Adrenal gland (tissue), 9 donors: ENCODE measurements at regions not wholly inside any gene's neighbourhood (a gene's known extent, or its start where the extent isn't known, plus 50 kb on each side); places are given as distances from the start of the nearest gene placed in this dataset.

Experiments
- DNase-seq, 7 donors: peaks; one replicate each; pipeline ENCODE4 v3.0.0-alpha.2; 2019 to 2020
- H3K27ac ChIP-seq, 5 donors: fragments of 200-600 bp; sonication (generic) in 4 of 5; 1 replicate in 3 of 5; 2 replicates in 2 of 5; pipeline versions ENCODE4 v1.5.1 to v1.8.0; 2016 to 2020; ENCODE audit warnings: mild to moderate bottlenecking in 1 of 5
- H3K27me3 ChIP-seq: fragments of 200-600 bp; 2 replicates; pipeline ENCODE4 v1.8.0; 2021
- H3K36me3 ChIP-seq, 2 donors: fragments of 200-600 bp; replicated peaks in 1 of 2; 1 replicate in 1 of 2; 2 replicates in 1 of 2; pipeline versions ENCODE4 v1.5.1 to v1.8.0; 2018 to 2022
- H3K4me1 ChIP-seq, 2 donors: fragments of 200-600 bp; replicated peaks in 1 of 2; 1 replicate in 1 of 2; 2 replicates in 1 of 2; pipeline versions ENCODE4 v1.5.1 to v1.8.0; 2018 to 2021
- H3K4me3 ChIP-seq, 4 donors: fragments of 200-600 bp; sonication (generic) in 3 of 4; one replicate each; pipeline ENCODE4 v1.5.1; 2016 to 2018
- H3K9me3 ChIP-seq, 3 donors: fragments of 200-600 bp; sonication (generic) in 1 of 3; replicated peaks in 1 of 3; 1 replicate in 2 of 3; 2 replicates in 1 of 3; pipeline versions ENCODE4 v1.5.1 to v1.8.0; 2016 to 2021
- POLR2A ChIP-seq, 2 donors: fragments of 450-650 bp; IDR thresholded peaks; one replicate each; pipeline ENCODE4 v1.6.1; 2017; ENCODE audit warnings: antibody characterized with exemption in 2 of 2, mild to moderate bottlenecking in 2 of 2, moderate library complexity in 1 of 2
- WGBS, 4 donors: extraction: QIAGEN DNeasy Blood & Tissue Kit in 2 of 4; methylation state at CpG; one replicate each; pipeline versions ENCODE4 v1.1.5 to v1.1.7; 2013 to 2017; 5-methylcytosine and 5-hydroxymethylcytosine counted together
- intact Hi-C, 2 donors: fragments of 100-400 bp; cut with DNase I; formaldehyde crosslinking; loops; one replicate each; pipeline versions ENCODE4 v1.14.1 to v1.15.0; 2022 to 2023
- TF ChIP-seq, protein P1 (sequence below), 6 experiments: fragments of 450-650 bp in 4 of 6; fragments of 200-600 bp in 2 of 6; sonication (generic) in 1 of 6; IDR thresholded peaks; 1 replicate in 5 of 6; 2 replicates in 1 of 6; pipeline versions ENCODE4 v1.5.1 to v1.8.0; 2016 to 2021; ENCODE audit warnings: antibody characterized with exemption in 6 of 6, mild to moderate bottlenecking in 2 of 6, moderate library complexity in 1 of 6
- donor health status: healthy with polysubstance abuse.
- donor health status: Bipolar disorder and iron deficiency.
- donor health status: DM: yes; HTN: yes; CAD: no.
- donor health status: DM: no; HTN: no; CAD: no.
- donor health status: DM: no; HTN: no; CAD: no.

DNA sequence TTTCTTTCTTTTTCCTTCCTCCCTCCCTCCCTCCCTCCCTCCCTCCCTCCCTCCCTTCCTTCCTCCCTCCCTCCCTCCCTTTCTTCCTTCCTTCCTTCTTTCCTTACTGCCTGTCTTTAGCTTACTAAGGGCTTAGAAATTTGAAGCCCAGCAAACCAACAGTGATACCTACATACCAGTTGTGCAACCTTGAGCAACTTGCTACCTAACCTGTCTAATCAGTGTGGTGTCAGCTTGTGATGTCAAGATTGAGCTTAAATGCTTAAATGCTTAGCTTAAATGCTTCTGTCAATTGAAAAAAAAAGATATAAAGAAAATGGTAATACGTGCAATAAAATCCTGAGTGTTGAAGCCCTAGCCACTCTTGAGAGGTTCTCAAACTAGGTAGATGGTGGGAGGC lies 728.6 kb downstream of the TRIML1 start:
- 0 to 73% (median 0%) methylated on average over 1 of the region's 1 CpG; no CpG with 5 or more reads in 1 of the 4 donors for WGBS, 4 donors
- Histone ChIP-seq H3K27ac (no peak overlapping the region), H3K27me3 (no peaks in the 10 kb centered on the region), H3K36me3 (no peaks in the 10 kb centered on the region), H3K4me1 (no peaks in the 10 kb centered on the region), H3K4me3 (no peak overlapping the region), H3K9me3 (no peaks in the 10 kb centered on the region)
- intact Hi-C loops = no loop called here
- DNase-seq = no peak
- TF ChIP-seq, protein P1, sequence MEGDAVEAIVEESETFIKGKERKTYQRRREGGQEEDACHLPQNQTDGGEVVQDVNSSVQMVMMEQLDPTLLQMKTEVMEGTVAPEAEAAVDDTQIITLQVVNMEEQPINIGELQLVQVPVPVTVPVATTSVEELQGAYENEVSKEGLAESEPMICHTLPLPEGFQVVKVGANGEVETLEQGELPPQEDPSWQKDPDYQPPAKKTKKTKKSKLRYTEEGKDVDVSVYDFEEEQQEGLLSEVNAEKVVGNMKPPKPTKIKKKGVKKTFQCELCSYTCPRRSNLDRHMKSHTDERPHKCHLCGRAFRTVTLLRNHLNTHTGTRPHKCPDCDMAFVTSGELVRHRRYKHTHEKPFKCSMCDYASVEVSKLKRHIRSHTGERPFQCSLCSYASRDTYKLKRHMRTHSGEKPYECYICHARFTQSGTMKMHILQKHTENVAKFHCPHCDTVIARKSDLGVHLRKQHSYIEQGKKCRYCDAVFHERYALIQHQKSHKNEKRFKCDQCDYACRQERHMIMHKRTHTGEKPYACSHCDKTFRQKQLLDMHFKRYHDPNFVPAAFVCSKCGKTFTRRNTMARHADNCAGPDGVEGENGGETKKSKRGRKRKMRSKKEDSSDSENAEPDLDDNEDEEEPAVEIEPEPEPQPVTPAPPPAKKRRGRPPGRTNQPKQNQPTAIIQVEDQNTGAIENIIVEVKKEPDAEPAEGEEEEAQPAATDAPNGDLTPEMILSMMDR (IDR thresholded peaks at IDR 0.05) = no peak
- TF ChIP-seq POLR2A (IDR thresholded peaks at IDR 0.05) = no peak

- intact Hi-C loops = no loop called here
- Histone ChIP-seq H3K9me3 (no peaks in the 10 kb centered on the region), H3K4me1 (no peaks in the 10 kb centered on the region), H3K27ac (no peak overlapping the region), H3K4me3 (no peak overlapping the region), H3K36me3 (no peaks in the 10 kb centered on the region), H3K27me3 (no peaks in the 10 kb centered on the region)
- DNase-seq = no peak
- TF ChIP-seq POLR2A (IDR thresholded peaks at IDR 0.05) = no peak
- TF ChIP-seq, protein P1 (IDR thresholded peaks at IDR 0.05) = no peak
- WGBS, 4 donors = 67 to 70% (median 68%) methylated on average over 8 of the region's 8 CpGs
Observed at GRCh38 chr4:188869581-188869980, 730.3 kb downstream of the TRIML1 start.

DNA sequence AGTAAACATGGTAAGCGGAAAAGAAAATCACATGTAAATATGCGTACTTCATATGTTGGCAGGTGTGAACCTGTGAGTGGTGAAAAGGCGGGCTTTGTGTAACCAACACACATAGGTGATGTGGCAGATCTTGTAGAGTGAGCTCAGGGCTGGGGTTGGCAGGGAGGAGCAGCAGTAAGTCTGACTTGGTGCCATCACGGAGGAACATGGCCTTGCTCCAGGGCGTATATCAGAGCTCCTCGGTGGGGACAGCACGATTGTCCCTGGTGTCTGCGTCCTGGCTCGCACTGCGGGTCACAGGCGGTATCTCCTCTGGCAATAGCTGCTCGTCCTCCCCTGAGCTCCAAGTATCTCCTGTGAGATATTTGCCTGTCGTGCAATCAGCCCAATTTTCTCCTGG lies 733.6 kb downstream of the TRIML1 start:
- WGBS, 4 donors = 70 to 85% (median 82%) methylated on average over 13 of the region's 13 CpGs
- Histone ChIP-seq H3K9me3 (no peaks in the 10 kb centered on the region), H3K4me3 (no peak overlapping the region), H3K4me1 (no peaks in the 10 kb centered on the region), H3K36me3 (no peaks in the 10 kb centered on the region), H3K27ac (no peak overlapping the region), H3K27me3 (no peaks in the 10 kb centered on the region)
- no peak for TF ChIP-seq POLR2A (IDR thresholded peaks at IDR 0.05)
- TF ChIP-seq, protein P1 (IDR thresholded peaks at IDR 0.05) = no peak
- intact Hi-C loops = no loop called here
- no peak for DNase-seq

GRCh38 chr4:188876881-188877280 lies 737.6 kb downstream of the TRIML1 start:
- no peak overlapping the region for H3K4me3 ChIP-seq
- no peaks in the 10 kb centered on the region for H3K27me3 ChIP-seq
- H3K36me3 ChIP-seq = no peaks in the 10 kb centered on the region
- no peaks in the 10 kb centered on the region for H3K4me1 ChIP-seq
- WGBS, 4 donors = 60 to 79% (median 72%) methylated on average over 3 of the region's 3 CpGs
- DNase-seq = no peak
- no peak overlapping the region for H3K27ac ChIP-seq
- H3K9me3 ChIP-seq = no peaks in the 10 kb centered on the region
- intact Hi-C loops = no loop called here
- TF ChIP-seq, protein P1 (IDR thresholded peaks at IDR 0.05) = no peak
- no peak for TF ChIP-seq POLR2A (IDR thresholded peaks at IDR 0.05)
